Prostate gland (tissue), 2 donors: ENCODE measurements at regions not wholly inside any gene's neighbourhood (a gene's known extent, or its start where the extent isn't known, plus 50 kb on each side); places are given as distances from the start of the nearest gene placed in this dataset.

Experiments
- DNase-seq: peaks from one replicate; pipeline ENCODE4 v3.0.0-alpha.2; 2019; ENCODE audit warnings: low spot score
- H3K27ac ChIP-seq, 2 donors: fragments of 200-600 bp; sonication (generic); 2 replicates each; pipeline ENCODE4 v1.5.1; 2017 to 2019
- H3K27me3 ChIP-seq: fragments of 200-600 bp; sonication (generic); replicated peaks from 2 replicates; pipeline ENCODE4 v1.5.1; 2019; ENCODE audit not compliant: insufficient read depth
- H3K36me3 ChIP-seq, 2 donors: fragments of 200-600 bp; sonication (generic); 1 replicate in 1 of 2; 2 replicates in 1 of 2; pipeline versions ENCODE4 v1.5.1 to v1.8.1; 2017 to 2019
- H3K4me1 ChIP-seq: fragments of 200-600 bp; sonication (generic); replicated peaks from 2 replicates; pipeline ENCODE4 v1.5.1; 2019
- H3K4me3 ChIP-seq, 2 donors: fragments of 200-600 bp; sonication (generic); 2 replicates each; pipeline ENCODE4 v1.5.1; 2017 to 2019
- H3K9me3 ChIP-seq: fragments of 200-600 bp; sonication (generic); 2 replicates; pipeline ENCODE4 v1.5.1; 2017
- CTCF ChIP-seq, 4 experiments: fragments of 200-600 bp in 2 of 4; fragments of 450-650 bp in 2 of 4; sonication (generic) in 2 of 4; IDR thresholded peaks; 1 replicate in 3 of 4; 2 replicates in 1 of 4; pipeline ENCODE4 v1.5.1; 2016 to 2019; ENCODE audit warnings: antibody characterized with exemption in 4 of 4, mild to moderate bottlenecking in 2 of 4, moderate library complexity in 2 of 4
- POLR2A ChIP-seq: fragments of 450-650 bp; IDR thresholded peaks from one replicate; pipeline ENCODE4 v1.6.1; 2016; ENCODE audit warnings: antibody characterized with exemption, mild to moderate bottlenecking
- POLR2AphosphoS5 ChIP-seq: sonication (generic); formaldehyde crosslinking; IDR thresholded peaks from one replicate; pipeline ENCODE4 v1.6.1; 2017; ENCODE audit warnings: antibody characterized with exemption
- WGBS: methylation state at CpG from one replicate; pipeline ENCODE4 v1.1.5; 2018; 5-methylcytosine and 5-hydroxymethylcytosine counted together
- intact Hi-C: fragments of 100-400 bp; cut with DNase I; formaldehyde crosslinking; loops from one replicate; pipeline ENCODE4 v1.14.2; 2022

- 91% methylated on average over 13 of the region's 13 CpGs for WGBS
- H3K27me3 ChIP-seq, result no peaks in the 10 kb centered on the region
- intact Hi-C loops, result no loop called here
- H3K9me3 ChIP-seq, result no peaks in the 10 kb centered on the region
- H3K36me3 ChIP-seq, result no peaks in the 10 kb centered on the region
- H3K27ac ChIP-seq, result no peak overlapping the region
- no peak for DNase-seq
- TF ChIP-seq CTCF (IDR thresholded peaks at IDR 0.05) (no peak), POLR2AphosphoS5 (no peak), POLR2A (no peak)
- H3K4me3 ChIP-seq, result no peak overlapping the region
- no peaks in the 10 kb centered on the region for H3K4me1 ChIP-seq
Observed at GRCh38 chr6:167710363-167710920, 116.3 kb upstream of the AFDN start.

- H3K27me3 ChIP-seq, result no peaks in the 10 kb centered on the region
- H3K4me1 ChIP-seq, result no peaks in the 10 kb centered on the region
- H3K4me3 ChIP-seq, result no peak overlapping the region
- intact Hi-C loops, result no loop called here
- no peak for DNase-seq
- no peaks in the 10 kb centered on the region for H3K9me3 ChIP-seq
- H3K36me3 ChIP-seq, result no peaks in the 10 kb centered on the region
- no peak overlapping the region for H3K27ac ChIP-seq
- TF ChIP-seq POLR2A (no peak), CTCF (IDR thresholded peaks at IDR 0.05) (no peak), POLR2AphosphoS5 (no peak)
- 89% methylated on average over 8 of the region's 8 CpGs for whole genome bisulfite sequencing
Observed at GRCh38 chr6:167711211-167711610, 115.5 kb upstream of the AFDN start.

GRCh38 chr6:167711768-167712730 lies 114.7 kb upstream of the AFDN start:
- no peak overlapping the region for H3K27ac ChIP-seq
- H3K4me3 ChIP-seq, result no peak overlapping the region
- H3K4me1 ChIP-seq, result no peaks in the 10 kb centered on the region
- H3K36me3 ChIP-seq, result no peaks in the 10 kb centered on the region
- H3K9me3 ChIP-seq, result no peaks in the 10 kb centered on the region
- intact Hi-C loops, result no loop called here
- DNase-seq, result no peak
- no peak for TF ChIP-seq POLR2A
- TF ChIP-seq POLR2AphosphoS5, result no peak
- TF ChIP-seq CTCF (IDR thresholded peaks at IDR 0.05), result no peak
- H3K27me3 ChIP-seq, result no peaks in the 10 kb centered on the region
- WGBS, result 91% methylated on average over 19 of the region's 19 CpGs

- no peaks in the 10 kb centered on the region for H3K36me3 ChIP-seq
- 78% methylated on average over 18 of the region's 18 CpGs for WGBS
- TF ChIP-seq POLR2AphosphoS5 (no peak), POLR2A (no peak), CTCF (IDR thresholded peaks at IDR 0.05) (no peak)
- H3K27me3 ChIP-seq, result no peaks in the 10 kb centered on the region
- no peak overlapping the region for H3K4me3 ChIP-seq
- no peaks in the 10 kb centered on the region for H3K4me1 ChIP-seq
- no peak overlapping the region for H3K27ac ChIP-seq
- DNase-seq, result no peak
- intact Hi-C loops, result no loop called here
- H3K9me3 ChIP-seq, result no peaks in the 10 kb centered on the region
Observed at GRCh38 chr6:167712731-167713475, 113.8 kb upstream of the AFDN start.
